ENCODE measurements at regions not wholly inside any gene's neighbourhood (a gene's known extent, or its start where the extent isn't known, plus 50 kb on each side); places are given as distances from the start of the nearest gene placed in this dataset.

- Histone ChIP-seq H3K27me3 (no peaks in the 10 kb centered on the region), H3K36me3 (no peaks in the 10 kb centered on the region), H3K9me3 (no peaks in the 10 kb centered on the region), H3K27ac (no peak overlapping the region), H3K4me3 (no peak overlapping the region), H3K4me1 (no peaks in the 10 kb centered on the region)
- intact Hi-C loops (cut with DNase I) = no loop called here
- 59% methylated on average over 3 of the region's 3 CpGs for WGBS (ENCODE audit: insufficient coverage, low coverage, low lambda C conversion rate, missing lambda C conversion rate)
- ATAC-seq (no peak), DNase-seq (no peak)
- TF ChIP-seq POLR2A (IDR thresholded peaks at IDR 0.05) (no peak), CTCF (IDR thresholded peaks at IDR 0.05) (no peak)
Measured at GRCh38 chr4:187010052-187010451, 286.4 kb upstream of the FAT1 start.

GRCh38 chr4:187016101-187016500 lies 292.4 kb upstream of the FAT1 start:
- Histone ChIP-seq H3K4me3 (no peak overlapping the region), H3K27ac (no peak overlapping the region), H3K36me3 (no peaks in the 10 kb centered on the region), H3K4me1 (no peaks in the 10 kb centered on the region), H3K9me3 (no peaks in the 10 kb centered on the region), H3K27me3 (no peaks in the 10 kb centered on the region)
- WGBS (ENCODE audit: insufficient coverage, low coverage, low lambda C conversion rate, missing lambda C conversion rate) = 51% methylated on average over 3 of the region's 3 CpGs
- no peak for TF ChIP-seq CTCF (IDR thresholded peaks at IDR 0.05)
- no peak for TF ChIP-seq POLR2A (IDR thresholded peaks at IDR 0.05)
- ATAC-seq (no peak), DNase-seq (no peak)
- intact Hi-C loops (cut with DNase I) = no loop called here

GRCh38 chr4:187017147-187017546 lies 293.5 kb upstream of the FAT1 start:
- Histone ChIP-seq H3K27me3 (no peaks in the 10 kb centered on the region), H3K4me1 (no peaks in the 10 kb centered on the region), H3K4me3 (no peak overlapping the region), H3K36me3 (no peaks in the 10 kb centered on the region), H3K27ac (no peak overlapping the region), H3K9me3 (no peaks in the 10 kb centered on the region)
- ATAC-seq (no peak), DNase-seq (no peak)
- WGBS (ENCODE audit: insufficient coverage, low coverage, low lambda C conversion rate, missing lambda C conversion rate) = 29% methylated on average over 3 of the region's 3 CpGs
- no peak for TF ChIP-seq CTCF (IDR thresholded peaks at IDR 0.05)
- no peak for TF ChIP-seq POLR2A (IDR thresholded peaks at IDR 0.05)
- intact Hi-C loops (cut with DNase I) = no loop called here

GRCh38 chr4:187019896-187020295 lies 296.2 kb upstream of the FAT1 start:
- Histone ChIP-seq H3K36me3 (no peaks in the 10 kb centered on the region), H3K4me1 (no peaks in the 10 kb centered on the region), H3K27me3 (no peaks in the 10 kb centered on the region), H3K4me3 (no peak overlapping the region), H3K27ac (no peak overlapping the region), H3K9me3 (no peaks in the 10 kb centered on the region)
- intact Hi-C loops (cut with DNase I) = no loop called here
- no peak for ATAC-seq
- WGBS (ENCODE audit: insufficient coverage, low coverage, low lambda C conversion rate, missing lambda C conversion rate) = 21% methylated on average over 7 of the region's 8 CpGs
- TF ChIP-seq CTCF (IDR thresholded peaks at IDR 0.05) (no peak), POLR2A (IDR thresholded peaks at IDR 0.05) (no peak)
- no peak for DNase-seq

GRCh38 chr4:187020676-187021075 lies 297.0 kb upstream of the FAT1 start:
- 91% methylated on average over 2 of the region's 2 CpGs for WGBS (ENCODE audit: insufficient coverage, low coverage, low lambda C conversion rate, missing lambda C conversion rate)
- Histone ChIP-seq H3K27me3 (no peaks in the 10 kb centered on the region), H3K27ac (no peak overlapping the region), H3K9me3 (no peaks in the 10 kb centered on the region), H3K4me3 (no peak overlapping the region), H3K4me1 (no peaks in the 10 kb centered on the region), H3K36me3 (no peaks in the 10 kb centered on the region)
- ATAC-seq (no peak), DNase-seq (no peak)
- no peak for TF ChIP-seq CTCF (IDR thresholded peaks at IDR 0.05)
- TF ChIP-seq POLR2A (IDR thresholded peaks at IDR 0.05) = no peak
- intact Hi-C loops (cut with DNase I) = no loop called here
